GM20000 (cell line): ENCODE measurements at regions not wholly inside any gene's neighbourhood (a gene's known extent, or its start where the extent isn't known, plus 50 kb on each side); places are given as distances from the start of the nearest gene placed in this dataset.

Experiments used
- DNase-seq: peaks from one replicate; pipeline ENCODE4 v3.0.0; 2012; ENCODE audit warnings: low spot score
- TF ChIP-seq, protein P1 (sequence below): IDR thresholded peaks from 2 replicates; pipeline ENCODE4 v1.5.1; 2012; ENCODE audit warnings: mild to moderate bottlenecking, control low read depth; ENCODE audit errors: extremely low read depth, missing control alignments

DNA sequence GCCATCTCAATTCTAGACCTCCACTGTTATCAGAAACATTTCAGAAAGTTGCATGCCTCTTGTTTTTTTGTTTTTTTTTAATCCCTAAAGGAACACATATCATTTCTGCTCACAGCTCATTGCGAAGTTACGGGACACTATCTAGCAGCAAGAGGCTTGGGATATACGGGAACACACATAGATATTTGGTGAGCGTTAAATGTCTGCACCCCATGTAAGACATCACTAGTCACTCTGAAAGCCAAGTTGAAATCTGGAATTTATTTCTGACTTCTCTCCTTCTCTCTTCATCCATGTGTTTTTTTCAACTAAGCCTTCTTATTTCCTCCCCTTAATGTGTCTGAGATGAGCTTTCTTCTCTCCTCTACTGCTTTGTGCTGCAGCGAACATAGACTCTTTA lies 683.7 kb downstream of the PDHA2 start:
- TF ChIP-seq, protein P1, sequence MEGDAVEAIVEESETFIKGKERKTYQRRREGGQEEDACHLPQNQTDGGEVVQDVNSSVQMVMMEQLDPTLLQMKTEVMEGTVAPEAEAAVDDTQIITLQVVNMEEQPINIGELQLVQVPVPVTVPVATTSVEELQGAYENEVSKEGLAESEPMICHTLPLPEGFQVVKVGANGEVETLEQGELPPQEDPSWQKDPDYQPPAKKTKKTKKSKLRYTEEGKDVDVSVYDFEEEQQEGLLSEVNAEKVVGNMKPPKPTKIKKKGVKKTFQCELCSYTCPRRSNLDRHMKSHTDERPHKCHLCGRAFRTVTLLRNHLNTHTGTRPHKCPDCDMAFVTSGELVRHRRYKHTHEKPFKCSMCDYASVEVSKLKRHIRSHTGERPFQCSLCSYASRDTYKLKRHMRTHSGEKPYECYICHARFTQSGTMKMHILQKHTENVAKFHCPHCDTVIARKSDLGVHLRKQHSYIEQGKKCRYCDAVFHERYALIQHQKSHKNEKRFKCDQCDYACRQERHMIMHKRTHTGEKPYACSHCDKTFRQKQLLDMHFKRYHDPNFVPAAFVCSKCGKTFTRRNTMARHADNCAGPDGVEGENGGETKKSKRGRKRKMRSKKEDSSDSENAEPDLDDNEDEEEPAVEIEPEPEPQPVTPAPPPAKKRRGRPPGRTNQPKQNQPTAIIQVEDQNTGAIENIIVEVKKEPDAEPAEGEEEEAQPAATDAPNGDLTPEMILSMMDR: no peak
- no peak for DNase-seq

DNA sequence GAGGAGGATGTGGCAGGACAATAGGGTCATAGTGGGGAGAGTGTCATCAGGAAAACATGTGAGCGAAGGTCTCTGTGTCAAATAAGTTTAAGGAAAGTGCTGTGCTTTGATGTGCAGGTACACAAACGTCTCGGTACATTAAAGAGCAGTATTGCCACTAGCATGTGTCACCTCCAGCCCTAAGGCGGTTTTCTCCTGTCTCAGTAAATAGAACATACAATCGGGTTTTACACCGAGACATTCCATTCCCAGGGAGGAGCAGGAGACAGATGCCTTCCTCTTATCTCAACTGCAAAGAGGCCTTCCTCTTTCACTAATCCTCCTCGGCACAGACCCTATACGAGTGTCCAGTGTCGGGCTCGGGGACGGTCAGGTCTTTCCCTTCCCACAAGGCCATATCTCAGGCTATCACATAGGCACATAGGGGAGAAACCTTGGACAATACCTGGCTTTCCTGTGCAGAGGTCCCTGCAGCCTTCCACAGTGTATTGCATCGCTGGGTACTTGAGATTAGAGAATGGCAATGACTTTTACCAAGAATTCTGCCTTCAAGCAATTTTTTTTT lies 684.5 kb downstream of the PDHA2 start:
- TF ChIP-seq, protein P1: no peak
- DNase-seq: no peak

DNA sequence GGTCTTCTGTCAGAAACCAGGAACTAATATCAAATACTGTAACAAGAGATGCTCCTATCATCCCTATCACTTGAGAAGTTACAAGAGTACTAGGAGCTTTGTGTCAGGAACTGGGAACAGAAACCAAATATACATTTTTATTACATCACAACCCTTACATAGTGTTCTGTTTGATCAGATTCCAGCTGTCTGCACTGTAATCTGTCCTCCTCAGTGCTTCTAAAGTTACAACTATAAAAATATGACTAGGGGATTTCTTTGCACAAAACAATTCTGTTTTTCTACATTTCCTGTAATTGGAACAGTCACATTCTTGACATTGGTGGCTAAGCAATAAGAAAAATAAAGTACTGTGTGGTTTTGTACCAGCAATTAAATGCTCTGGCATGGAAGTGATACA lies 686.0 kb downstream of the PDHA2 start:
- TF ChIP-seq, protein P1: no peak
- no peak for DNase-seq

DNA sequence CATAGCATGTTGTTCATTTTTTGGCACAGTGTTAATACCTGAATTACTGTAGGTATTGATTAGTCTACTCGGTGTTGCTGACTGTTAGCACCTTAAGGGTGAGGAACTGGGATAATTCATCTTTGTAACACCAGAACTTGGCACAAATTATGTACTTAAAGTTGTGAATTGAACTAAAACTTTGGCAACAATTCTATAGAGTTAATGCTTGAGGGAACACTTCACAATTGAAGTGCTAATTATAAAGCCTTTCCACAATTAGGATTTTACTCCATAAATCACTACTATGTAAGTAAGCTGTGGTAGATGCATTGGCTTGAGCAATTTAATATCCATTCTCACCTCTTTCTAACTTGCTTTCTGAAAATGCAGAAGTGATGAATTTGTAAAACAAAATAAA lies 686.7 kb downstream of the PDHA2 start:
- no peak for DNase-seq
- TF ChIP-seq, protein P1: no peak

DNA sequence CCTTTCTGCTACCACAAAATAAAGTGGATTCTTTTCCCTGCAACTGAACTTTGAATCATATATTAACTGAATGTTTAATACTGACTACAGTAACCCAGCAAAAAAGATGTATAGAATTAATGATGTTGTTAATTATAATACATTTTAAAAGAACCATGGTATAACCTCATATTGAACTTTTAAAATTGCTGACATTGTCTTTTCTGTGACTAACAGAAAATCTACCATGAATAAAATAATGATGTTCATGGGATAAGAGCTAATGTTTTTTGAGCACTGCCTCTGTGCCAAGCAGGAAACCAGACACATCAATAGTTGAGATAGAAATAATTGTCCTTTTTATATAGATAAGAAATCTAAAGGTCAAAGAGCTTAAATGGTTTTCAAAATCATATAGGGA lies 691.9 kb downstream of the PDHA2 start:
- TF ChIP-seq, protein P1: no peak
- DNase-seq: no peak

DNA sequence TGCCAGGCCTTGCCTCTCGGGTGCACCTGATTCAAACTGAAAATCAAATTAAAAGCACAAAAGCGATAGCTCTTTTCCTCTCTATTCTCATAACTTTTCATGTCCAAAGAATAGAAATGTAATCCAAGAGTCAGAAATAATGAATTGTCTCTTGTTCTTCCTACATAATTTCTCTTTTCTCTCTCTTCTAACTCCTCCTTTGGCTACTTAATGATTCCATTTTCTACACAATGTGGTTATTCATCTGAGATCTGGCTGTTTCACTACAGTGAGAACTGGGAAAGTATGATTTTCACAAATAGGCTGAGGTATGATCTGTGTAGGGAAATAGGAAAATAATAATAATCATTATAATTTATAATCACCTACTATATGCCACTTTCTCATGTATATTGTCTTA lies 703.5 kb downstream of the PDHA2 start:
- no peak for DNase-seq
- TF ChIP-seq, protein P1: no peak

DNA sequence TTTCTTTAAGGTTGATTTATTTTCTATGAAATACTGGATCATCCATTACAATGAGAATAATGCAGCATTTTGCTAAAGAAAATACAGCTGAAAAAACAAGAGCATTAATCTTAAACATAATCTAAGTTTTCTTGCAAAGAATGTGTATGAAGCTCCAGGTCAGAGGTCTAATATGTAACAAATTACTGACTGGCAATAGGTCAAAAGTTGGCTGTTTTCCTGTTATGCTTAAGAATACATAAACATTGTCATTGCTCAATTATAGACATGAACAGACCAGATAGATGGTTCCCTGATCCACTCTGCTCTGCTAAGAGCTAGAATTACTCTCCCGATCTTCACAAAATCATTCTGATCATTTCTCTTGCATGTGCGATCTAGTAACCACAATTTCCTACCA lies 718.6 kb downstream of the PDHA2 start:
- TF ChIP-seq, protein P1: no peak
- DNase-seq: no peak

DNA sequence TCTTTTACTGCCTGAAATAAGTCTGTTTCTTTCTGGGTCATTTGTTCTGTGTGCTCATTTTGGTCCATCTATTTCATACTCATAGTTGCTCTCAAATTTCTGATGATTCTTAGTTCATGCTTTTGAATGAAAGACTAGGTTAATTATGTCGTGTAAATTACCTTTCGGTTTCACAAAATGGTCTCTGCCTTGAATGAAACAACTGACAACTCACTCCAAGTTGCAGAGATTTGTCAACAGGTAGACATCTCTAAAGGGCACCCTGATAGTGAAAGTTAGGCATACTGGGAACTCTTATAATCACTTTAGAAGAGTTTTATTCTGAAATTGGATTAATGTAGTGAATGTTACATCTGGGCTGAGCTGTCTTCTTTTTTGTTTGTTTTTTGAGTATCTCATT lies 726.9 kb downstream of the PDHA2 start:
- TF ChIP-seq, protein P1: no peak
- no peak for DNase-seq
